ENCODE measurements at regions not wholly inside any gene's neighbourhood (a gene's known extent, or its start where the extent isn't known, plus 50 kb on each side); places are given as distances from the start of the nearest gene placed in this dataset.

DNA sequence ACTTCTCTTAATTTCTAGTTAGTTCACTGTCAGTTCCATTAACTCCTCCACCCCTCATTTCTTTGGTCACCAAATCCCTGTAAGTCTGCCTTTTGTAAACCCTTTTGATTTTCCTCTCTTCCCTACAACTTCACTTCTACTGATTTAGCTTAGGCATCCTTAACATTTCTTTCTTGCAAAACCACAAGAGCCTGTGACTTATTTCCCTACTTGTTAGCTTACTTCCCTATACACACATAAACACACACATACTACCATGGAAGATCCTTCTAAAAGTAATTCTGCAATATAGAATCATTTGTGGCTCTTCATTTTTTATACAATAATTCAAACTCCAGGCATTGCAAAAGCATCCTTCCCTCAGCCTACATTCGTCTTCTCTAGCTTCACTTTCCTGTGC is 494.3 kb upstream of the USP15 start:
- no peak for DNase-seq (ENCODE audit: low read depth in 2 of 2)

DNA sequence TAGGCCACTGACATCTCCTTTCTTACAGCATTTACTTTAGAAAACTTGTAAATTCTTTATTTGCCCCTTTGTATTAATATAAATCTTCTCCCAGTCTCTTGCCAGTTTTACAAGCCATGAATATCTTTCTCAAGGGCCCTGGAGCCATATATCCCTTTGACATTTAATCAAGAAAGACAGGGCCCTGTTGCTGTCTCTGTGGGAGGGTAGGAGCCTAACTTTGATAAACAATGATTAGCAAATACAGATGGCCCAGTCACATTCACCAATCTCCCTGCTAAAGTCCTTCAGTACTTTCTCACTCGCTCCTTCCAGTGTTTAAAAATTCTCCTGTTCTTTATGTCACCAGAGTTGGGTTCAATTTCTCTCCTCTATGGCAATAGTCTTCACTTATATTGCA is 479.8 kb upstream of the USP15 start:
- no peak for DNase-seq (ENCODE audit: low read depth in 2 of 2)

DNA sequence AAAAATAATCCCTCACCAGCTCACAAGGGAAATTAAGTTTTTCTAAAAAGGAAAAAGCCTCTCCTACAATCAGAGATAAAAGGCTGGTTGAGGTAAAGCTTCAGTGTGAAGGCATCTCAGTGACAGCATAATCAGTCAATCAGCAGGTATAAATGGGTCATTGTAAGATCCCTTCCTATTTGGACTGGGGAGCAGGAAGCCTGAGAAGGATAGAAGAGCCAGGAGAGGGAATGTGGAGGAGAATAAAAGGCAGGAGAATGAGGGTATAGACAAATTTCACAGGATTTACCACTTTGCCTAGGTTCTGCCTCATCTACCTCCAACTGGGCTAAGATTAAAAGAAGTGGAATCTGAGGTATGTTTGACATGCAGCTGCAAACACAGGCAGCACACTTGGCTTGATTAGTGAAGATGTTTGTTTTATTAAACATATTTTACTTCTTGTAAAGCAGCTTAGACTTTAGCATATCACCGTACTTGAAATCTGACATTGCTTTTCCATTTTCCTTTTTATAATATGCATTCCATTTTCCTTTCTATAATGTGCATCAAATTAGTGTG is 479.1 kb upstream of the USP15 start:
- DNase-seq (ENCODE audit: low read depth in 2 of 2): no peak

DNA sequence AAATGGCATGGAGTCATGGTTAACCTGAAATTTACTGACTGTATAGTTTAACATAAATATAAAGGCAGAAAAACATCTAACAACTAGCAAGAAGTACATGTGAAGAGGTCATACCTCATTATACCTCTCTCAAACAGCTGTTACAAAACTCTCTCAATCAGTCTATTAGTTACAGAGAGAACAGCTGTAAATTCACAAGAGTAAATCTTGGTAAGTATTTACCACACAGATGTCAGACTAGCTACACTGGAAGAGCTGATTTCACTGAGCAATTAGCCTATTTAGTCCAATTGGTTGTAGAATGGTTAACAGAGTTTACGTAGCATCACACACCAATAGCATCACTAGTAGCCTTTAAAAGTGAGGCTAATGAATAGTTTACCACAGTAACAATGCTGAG is 463.4 kb upstream of the USP15 start:
- no peak for DNase-seq (ENCODE audit: low read depth in 2 of 2)

DNA sequence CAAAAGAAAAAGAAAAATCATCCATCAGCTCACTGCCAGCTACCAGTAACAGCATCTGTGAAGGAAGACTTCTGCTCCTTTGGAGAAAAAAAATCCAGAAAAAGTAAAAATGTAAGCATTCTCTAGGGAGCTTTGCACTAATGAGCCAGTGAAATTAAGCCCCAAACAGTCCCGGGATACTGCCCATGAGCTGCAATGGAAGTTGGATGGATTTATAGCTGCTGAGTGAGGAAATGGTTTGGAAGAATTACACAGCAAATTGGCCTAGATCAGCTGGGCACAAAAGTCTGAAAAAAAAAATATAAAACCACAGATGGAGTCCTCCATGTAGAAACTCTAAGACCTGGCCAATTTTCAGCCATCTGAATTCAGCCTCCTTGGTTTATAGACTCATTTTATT is 462.9 kb upstream of the USP15 start:
- no peak for DNase-seq (ENCODE audit: low read depth in 2 of 2)

DNA sequence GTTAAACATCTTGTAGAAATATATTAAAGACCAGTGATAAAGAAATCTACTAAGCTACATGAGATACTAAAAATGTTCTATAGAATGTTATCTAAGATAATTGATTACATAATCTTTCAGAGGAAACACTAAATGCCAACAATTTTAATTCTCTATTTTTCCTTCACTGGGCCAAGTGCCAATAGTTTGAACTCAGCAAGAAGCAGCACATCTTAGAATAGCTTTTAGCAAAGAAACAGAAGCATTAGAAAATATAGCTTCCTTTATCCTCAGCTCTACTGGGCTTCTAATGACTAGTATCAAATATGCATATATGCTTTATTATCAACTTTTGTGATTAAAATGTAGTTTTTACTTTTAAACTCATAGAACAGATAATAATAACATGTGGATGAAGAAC is 461.4 kb upstream of the USP15 start:
- DNase-seq (ENCODE audit: low read depth in 2 of 2): no peak

DNA sequence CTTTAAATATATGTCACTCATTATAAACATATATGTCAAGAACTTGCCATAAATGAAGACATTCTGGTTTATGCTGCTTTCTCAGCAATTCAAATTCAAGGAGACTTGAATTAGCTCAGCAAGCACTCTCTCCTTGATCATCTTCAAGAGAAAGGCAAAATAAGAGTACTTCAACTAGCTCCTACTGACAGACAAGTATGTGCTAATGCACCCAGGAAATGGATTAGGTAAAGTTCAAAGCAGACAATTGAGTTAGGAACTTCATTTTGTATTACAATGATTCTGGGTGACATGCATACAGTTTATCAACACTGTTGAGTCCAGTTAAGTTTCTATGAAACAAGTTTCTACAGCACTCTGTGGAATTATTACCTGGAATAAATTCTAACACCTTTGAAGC is 455.9 kb upstream of the USP15 start:
- no peak for DNase-seq (ENCODE audit: low read depth in 2 of 2)

DNA sequence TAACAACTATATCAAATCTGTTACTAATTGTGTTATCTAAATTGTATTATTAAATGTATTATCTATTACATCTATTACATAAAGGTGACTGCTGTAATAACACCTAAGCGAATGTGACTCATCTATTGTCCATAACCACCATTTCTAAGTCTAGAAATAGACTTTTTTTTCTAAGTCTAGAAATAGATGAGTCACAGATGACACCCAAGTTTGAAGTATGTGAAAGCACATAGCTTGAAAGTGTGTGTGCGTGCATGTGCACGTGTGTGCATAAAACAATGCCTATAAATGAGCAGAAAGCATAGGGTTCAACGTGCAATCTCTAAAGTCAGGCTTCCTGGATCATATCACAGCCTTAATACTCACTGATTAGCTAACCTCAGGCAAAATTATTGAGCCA is 451.3 kb upstream of the USP15 start:
- DNase-seq (ENCODE audit: low read depth in 2 of 2): no peak

DNA sequence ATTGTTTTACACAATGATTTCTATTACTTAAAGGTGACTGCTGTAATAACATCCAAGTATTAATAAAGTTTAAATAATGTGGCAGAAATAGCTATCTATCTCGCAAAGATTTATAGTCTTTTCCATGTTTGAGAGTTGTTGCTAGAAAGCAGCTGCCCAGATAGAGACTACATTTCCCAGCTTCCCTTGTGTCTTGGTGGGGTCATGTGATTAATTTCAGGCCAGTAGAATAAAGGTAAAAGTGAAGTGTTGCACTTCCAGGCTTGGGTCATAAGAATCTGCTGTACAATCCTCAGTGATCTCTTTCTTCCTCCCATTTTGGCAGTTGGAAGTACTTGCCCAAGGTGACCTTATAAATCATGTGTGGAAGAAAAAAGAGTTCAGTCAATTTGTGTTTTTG is 449.7 kb upstream of the USP15 start:
- no peak for DNase-seq (ENCODE audit: low read depth in 2 of 2)

DNA sequence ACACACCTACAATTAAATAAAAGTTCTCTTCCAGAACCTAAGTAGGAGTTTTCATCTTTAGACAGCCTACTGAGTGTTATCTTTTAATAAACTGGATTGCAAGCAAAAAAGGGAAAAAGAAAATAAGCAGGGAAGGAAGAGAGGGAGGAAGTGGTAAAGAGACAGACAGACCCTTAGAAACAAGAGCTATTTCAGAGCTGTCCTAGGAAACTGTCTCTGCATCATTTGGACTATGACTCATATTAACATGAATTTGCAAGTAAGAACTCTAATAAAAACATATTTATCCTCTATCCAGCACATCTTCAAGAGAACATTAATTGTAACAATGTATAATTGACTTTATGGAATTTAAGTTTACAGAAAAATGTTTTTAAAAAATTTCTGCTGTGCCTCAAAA is 438.8 kb upstream of the USP15 start:
- no peak for DNase-seq (ENCODE audit: low read depth in 2 of 2)

DNA sequence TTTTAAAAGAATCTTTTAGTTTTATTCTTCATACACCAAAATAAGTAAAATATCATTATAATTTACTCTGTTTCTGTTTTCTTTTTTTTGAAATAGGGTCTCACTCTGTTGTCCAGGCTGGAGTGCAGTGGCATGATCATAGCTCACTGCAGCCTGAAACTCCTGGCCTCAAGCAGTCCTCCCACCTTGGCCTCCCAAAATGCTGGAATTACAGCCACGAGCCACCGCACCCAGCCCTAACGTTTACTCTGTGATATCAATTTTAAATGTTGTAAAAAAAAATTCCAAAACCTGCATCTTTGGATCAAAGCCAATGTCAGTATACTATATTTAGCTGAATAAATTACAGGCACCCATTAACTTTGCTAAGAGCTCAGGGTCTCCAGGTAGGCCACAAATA is 437.1 kb upstream of the USP15 start:
- DNase-seq (ENCODE audit: low read depth in 2 of 2): no peak

DNA sequence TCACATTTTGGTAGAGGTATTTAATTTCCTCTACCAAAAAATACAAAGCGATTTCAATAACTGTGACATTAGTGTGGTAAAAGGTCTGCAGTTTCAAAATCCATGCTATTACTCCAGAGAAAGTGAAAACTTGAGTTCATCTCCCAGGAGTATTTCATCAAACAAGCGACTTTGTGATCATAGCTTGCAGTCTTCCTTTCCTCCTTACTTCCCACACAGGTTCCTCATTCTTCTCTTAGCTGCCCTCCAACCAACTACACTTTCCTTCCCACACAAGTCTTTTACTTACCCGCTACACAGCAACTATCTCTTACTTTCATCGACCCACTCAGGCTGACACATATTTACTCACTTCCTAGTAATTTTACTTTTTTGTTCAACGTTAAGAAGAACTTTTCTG is 413.4 kb upstream of the USP15 start:
- no peak for DNase-seq (ENCODE audit: low read depth in 2 of 2)

DNA sequence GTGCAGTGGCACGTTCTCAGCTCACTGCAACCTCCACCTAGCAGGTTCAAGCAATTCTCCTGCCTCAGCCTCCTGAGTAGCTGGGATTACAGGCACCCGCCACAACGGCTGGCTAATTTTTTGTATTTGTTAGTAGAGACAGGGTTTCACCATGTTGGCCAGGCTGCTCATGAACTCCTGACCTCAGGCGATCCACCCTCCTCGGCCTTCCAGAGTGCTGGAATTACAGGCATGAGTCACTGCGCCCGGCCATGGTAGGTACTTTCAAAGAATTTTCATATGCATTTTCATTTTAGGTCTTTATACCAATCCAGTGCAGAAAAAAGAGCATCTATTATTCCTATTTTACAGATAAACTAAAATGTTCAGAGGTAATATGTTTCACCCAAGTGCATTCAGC is 411.3 kb upstream of the USP15 start:
- no peak for DNase-seq (ENCODE audit: low read depth in 2 of 2)

DNA sequence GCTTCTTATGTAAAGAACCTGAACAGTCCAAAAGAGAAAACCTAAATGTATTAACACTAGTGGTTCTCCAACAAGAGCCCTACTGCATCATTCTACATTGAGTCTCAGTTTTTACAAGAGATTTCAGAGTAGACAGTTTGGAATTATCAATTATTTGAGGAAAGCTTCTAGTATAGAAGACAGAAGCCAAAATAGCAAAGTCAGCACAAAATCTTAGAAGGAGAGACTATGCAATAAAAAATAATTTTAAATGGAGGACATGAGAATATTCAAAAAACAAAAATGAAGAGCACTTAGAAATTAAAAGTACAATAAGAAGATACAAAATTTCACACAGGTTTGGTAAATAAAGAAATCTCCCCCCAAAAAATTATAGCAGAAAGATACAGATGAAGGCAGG is 406.3 kb upstream of the USP15 start:
- no peak for DNase-seq (ENCODE audit: low read depth in 2 of 2)

DNA sequence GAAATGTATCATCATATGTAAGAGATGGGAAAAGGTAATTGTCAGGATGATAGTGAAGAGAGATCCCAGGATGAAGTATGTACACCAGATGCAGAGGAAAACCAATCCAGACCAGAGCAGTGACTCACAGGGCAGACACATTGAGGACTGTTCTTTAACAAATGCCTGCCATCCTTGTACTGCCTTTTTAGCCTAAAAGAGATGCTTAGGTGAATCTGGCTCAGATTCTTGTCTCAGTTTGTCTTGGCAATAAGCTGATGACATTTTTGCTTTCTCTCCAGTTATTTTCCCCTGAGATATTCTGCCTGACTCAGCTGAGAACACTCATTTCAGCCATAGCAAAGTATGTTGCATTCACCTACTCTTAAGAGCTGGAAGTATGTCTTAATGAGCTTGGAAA is 405.3 kb upstream of the USP15 start:
- no peak for DNase-seq (ENCODE audit: low read depth in 2 of 2)

DNA sequence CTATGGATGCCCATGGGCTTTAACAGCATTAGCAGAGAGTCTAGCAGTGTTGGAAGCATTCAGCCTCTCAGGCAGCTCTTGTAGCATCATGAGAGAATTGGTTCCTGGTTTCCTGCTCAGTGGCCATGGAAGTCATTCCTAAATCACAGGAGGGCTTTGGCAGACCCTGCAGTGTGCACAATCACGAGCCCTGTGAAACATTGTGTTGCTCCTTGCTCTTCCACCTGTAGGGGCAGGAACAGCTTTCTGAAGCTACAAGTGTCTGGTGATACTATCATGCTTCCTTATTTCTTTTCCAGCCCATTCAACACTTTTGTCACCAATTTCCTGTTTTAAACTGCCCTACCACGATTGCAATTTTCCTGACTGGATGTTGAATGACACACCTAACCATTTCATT is 402.2 kb upstream of the USP15 start:
- DNase-seq (ENCODE audit: low read depth in 2 of 2): no peak

DNA sequence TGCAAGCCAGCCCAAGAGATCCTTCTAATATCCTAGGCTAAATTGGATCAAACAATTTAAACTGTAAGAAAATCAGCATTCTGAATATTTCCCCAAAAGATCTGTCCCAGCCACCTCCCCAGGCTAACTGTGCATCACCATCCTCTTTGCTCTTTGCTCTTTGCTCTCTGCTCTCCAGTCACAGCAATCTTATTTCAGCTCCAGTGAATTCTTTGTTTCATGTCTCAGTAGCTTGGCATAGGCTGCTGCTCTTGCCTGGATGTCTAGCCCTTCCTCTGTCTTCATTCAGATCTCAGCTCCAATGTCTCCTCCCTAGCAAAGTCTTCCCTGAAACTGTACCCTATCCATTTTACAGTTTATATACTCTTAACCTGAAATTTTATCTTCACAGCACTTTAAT is 399.8 kb upstream of the USP15 start:
- no peak for DNase-seq (ENCODE audit: low read depth in 2 of 2)

DNA sequence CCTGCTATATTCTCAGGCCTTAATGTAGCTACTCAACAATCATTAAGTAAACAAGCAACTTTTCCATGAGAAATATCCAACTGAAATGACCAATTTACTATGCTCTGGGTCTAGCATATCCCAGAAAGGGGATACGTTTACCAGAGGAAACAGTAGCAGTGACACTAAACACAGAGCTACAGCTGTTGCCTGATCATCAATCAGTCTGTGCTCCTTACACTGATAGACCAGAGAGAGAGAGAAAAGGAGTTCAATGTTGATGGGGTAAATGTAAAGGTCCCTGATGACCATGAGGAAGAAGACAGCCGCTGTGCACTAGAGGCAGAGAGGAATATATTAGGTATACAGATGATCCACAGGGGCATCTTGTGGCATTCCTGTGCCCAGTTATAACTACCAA is 397.2 kb upstream of the USP15 start:
- DNase-seq (ENCODE audit: low read depth in 2 of 2): no peak

DNA sequence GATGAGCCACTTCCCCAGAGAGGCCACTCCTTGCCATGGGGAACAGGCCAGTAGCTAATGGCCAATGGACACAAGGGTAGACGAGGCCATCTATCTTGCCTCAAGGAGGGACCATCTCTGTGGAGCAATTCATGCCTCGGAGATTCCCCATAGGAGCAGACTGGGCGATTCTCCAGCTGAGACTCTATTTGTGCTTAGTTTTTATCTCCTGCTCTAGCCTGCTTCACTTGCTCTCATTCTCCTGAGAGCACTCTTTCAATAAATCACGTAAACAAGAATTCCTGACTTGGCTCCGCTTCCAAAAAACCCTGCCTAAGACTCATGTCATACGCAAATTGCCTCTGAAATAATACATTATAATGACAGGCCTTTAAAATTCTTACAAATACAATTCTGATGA is 396.4 kb upstream of the USP15 start:
- no peak for DNase-seq (ENCODE audit: low read depth in 2 of 2)

DNA sequence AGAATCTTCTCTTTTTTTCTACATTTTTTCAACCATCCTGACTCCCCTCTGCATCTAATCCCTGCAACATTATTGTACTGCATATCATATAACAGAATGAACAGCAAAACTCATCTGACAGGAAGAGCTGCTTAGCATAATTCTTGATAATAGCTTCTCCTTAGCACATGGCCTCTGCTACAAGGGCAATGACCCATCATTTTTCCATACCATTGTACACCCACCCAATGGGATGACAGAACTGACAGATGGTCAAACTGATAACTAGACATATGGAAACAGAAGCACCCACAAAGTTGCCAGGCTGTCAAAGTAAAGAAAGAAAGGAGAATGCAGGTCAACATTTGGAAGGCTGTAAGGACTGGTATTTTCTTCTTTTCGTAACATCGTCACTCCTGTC is 390.4 kb upstream of the USP15 start:
- no peak for DNase-seq (ENCODE audit: low read depth in 2 of 2)

DNA sequence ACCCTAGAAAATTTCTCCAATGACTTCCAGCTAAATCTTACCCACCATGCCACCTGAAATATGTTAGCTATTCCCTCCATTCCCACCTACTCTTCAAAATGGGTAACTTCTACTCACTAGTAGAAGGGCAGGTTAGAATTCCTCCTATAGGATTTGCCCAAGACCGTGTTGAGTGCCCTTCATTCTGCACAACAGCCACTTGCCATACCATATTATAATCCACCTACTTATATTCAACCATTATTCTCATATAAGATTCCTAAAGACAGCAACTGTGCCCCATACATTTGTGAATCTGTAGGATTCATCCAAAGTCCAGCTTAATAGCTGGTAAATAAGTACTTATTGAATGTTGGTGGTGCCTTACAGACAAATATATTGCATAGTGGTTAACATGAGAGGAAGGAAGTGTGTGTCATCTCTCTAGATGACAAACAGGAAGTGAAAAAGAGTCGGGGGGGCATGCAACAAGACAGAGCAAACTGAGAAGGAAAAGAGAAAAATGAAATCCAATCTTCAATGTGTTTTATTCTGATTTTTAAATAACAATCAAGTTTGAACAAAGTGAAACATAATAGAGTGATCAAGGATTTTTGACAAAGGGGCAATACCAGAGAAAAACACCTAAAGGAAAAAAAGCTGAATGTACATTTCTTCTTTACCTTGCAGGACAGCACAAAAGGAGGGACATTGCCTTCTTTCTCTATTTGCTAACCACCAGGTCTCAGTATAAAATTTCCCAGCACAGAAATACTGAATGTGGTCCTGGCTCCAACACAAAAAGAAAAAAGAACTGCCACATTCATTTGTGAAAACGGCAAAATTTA is 389.3 kb upstream of the USP15 start:
- no peak for DNase-seq (ENCODE audit: low read depth in 2 of 2)

DNA sequence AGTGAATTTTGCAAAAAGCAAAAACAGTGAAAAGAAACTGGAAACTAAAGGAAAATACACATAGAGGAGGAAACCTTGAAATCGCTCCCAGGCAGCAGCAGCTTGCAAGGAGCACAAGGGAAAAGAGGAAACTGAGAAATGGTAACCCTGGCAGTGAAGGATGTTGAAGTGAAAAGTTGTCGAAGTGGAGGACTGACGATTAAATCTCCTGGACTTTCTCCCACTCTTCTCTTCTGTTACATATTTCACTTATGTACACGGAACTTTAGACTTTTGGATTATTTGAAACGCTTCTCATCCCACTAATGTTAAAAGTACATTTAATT is 388.8 kb upstream of the USP15 start:
- no peak for DNase-seq (ENCODE audit: low read depth in 2 of 2)

DNA sequence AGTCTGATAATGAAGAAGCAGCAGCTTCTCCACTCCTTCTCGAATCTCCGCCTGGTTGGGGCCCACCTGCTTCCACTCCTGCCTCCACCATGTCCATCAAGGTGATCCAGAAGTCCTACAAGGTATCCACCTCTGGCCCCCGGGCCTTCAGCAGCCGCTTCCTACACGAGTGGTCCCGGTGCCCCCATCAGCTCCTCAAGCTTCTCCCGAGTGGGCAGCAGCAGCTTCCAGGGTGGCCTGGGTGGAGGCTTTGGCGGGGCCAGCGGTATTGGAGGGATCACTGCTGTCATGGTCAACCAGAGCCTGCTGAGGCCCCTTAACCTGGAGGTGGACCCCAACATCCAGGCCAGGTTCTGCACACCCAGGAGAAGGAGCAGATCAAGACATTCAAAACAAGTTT is 381.0 kb upstream of the USP15 start:
- DNase-seq (ENCODE audit: low read depth in 2 of 2): no peak

DNA sequence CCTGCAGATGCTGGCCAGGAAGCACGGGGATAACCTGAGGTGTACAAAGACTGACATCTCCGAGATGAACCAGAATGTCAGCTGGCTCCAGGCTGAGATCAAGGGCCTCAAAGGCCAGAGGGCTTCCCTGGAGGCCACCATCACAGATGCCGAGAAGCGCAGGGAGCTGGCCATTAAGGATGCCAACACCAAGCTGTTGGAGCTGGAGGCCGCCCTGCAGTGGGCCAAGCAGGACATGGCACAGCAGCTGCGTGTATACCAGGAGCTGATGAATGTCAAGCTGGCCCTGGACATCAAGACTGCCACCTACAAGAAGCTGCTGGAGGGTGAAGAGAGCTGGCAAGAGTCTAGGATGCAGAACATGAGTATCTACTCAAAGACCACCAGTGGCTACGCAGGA is 380.0 kb upstream of the USP15 start:
- no peak for DNase-seq (ENCODE audit: low read depth in 2 of 2)

Data from stimulated activated CD8-positive, alpha-beta memory T cell treated with anti-CD3 and anti-CD28 coated beads, Interleukin-15, amount 100 ng/mL, for 48 hours (primary cell).